D721Med (cell line): ENCODE measurements at regions not wholly inside any gene's neighbourhood (a gene's known extent, or its start where the extent isn't known, plus 50 kb on each side); places are given as distances from the start of the nearest gene placed in this dataset.
"Not testable (repeated sequence)": the region's sequence is repeated elsewhere in the genome, so short reads cannot be mapped to it uniquely, and the experiment has no call there.

Source experiments
- DNase-seq: peaks from one replicate; pipeline ENCODE4 v3.0.0; 2011; ENCODE audit warnings: low spot score; ENCODE audit not compliant: insufficient read length
- FAIRE-seq: peaks from 2 replicates; lab custom pipeline; 2011; peaks lifted over from hg19 to GRCh38; lab: Jason Lieb, UNC
- TF ChIP-seq, protein P1 (sequence below): IDR thresholded peaks from 2 replicates; pipeline ENCODE4 v1.5.1; 2012; ENCODE audit warnings: mild to moderate bottlenecking, control low read depth; ENCODE audit not compliant: insufficient read depth; ENCODE audit errors: missing control alignments

DNA sequence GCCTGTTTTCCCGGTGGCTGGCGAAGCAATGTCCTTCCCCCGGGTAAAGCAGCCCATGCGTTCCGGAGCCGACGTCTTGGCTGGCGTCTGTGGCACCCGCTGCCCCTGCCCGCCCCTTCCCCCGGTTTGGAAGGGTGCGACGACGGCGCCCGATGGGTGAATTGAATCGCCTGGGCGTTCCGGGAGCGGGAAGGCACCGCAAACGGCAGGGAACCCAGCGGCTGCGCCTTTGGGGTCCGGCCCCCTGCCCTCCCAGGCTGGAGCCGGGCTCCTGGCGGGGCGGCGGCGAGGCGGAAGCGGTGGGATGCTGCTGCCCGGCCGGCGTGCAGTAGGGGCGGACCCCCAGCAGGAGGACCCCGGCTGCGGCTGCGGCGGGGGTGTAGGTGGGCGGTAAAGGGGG lies 123.6 kb upstream of the RHOU start:
- FAIRE-seq, DNase-seq: not testable (repeated sequence)

DNA sequence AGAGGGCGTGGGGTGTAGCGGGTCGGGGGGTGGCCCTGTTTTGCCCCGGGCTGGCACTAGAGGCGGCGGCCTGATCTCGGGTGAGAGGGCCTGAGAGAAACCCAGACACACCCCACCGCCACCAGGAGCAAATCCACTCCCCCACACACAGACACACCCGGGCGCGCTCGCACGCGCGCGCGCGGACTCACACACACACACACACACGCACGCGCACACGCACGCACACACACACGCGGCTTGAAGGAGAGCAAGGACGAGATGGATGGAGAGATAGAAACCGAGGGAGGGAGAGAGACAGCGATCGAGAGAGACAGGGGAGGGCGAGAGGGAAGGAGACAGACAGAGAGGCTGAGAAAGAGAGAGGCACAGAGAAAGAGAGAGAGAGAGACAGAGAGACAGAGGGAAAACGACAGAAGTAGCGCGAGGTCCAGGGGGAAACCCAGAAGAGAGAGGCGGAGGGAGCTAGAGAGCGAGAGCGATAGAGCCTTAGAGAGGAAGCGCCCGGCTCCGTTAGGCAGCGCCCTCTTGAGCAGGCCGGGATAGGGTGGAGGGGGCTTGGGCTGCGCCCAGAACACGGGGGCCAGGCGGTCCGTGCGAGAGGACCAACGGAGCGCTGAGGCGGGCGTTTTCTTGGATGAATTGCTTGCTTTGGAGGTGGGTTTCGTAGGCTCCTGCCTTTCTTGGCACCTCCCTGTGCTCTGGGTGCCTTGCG lies 113.1 kb upstream of the RHOU start:
- not testable (repeated sequence) for DNase-seq, FAIRE-seq

DNA sequence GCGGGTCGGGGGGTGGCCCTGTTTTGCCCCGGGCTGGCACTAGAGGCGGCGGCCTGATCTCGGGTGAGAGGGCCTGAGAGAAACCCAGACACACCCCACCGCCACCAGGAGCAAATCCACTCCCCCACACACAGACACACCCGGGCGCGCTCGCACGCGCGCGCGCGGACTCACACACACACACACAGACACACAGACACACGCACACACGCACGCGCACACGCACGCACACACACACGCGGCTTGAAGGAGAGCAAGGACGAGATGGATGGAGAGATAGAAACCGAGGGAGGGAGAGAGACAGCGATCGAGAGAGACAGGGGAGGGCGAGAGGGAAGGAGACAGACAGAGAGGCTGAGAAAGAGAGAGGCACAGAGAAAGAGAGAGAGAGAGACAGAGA lies 108.8 kb upstream of the RHOU start:
- FAIRE-seq, result not testable (repeated sequence)

DNA sequence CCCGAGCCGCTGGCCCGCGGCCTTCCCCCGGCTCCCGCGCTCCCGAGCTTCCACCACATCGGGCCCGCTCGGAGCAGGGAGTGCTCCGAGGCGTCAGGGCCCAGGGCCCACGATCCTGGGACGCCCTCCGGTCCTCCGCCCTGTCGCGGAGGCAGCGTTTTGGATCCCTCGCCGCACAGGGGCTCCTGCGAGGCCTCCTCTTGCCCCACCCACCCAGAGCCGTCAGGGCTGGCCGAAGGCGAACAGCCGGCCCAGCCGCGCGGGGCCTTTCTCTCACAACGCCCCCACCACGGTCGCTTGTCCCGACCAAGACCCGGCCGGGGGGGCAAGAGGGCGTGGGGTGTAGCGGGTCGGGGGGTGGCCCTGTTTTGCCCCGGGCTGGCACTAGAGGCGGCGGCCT lies 102.4 kb upstream of the RHOU start:
- not testable (repeated sequence) for DNase-seq

More for the DNA sequence above, 108.8 kb upstream of the RHOU start:
- DNase-seq, result not testable (repeated sequence)

DNA sequence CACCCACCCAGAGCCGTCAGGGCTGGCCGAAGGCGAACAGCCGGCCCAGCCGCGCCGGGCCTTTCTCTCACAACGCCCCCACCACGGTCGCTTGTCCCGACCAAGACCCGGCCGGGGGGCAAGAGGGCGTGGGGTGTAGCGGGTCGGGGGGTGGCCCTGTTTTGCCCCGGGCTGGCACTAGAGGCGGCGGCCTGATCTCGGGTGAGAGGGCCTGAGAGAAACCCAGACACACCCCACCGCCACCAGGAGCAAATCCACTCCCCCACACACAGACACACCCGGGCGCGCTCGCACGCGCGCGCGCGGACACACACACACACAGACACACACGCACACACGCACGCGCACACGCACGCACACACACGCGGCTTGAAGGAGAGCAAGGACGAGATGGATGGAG lies 100.0 kb upstream of the RHOU start:
- not testable (repeated sequence) for FAIRE-seq

More for the DNA sequence above, 102.4 kb upstream of the RHOU start:
- FAIRE-seq, result not testable (repeated sequence)

GRCh38 chr1:228637529-228637928 lies 97.8 kb upstream of the RHOU start:
- not testable (repeated sequence) for DNase-seq, FAIRE-seq

More for the DNA sequence above, 100.0 kb upstream of the RHOU start:
- not testable (repeated sequence) for DNase-seq

- FAIRE-seq, result no peak
- no peak for DNase-seq
- TF ChIP-seq, protein P1, sequence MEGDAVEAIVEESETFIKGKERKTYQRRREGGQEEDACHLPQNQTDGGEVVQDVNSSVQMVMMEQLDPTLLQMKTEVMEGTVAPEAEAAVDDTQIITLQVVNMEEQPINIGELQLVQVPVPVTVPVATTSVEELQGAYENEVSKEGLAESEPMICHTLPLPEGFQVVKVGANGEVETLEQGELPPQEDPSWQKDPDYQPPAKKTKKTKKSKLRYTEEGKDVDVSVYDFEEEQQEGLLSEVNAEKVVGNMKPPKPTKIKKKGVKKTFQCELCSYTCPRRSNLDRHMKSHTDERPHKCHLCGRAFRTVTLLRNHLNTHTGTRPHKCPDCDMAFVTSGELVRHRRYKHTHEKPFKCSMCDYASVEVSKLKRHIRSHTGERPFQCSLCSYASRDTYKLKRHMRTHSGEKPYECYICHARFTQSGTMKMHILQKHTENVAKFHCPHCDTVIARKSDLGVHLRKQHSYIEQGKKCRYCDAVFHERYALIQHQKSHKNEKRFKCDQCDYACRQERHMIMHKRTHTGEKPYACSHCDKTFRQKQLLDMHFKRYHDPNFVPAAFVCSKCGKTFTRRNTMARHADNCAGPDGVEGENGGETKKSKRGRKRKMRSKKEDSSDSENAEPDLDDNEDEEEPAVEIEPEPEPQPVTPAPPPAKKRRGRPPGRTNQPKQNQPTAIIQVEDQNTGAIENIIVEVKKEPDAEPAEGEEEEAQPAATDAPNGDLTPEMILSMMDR, result no peak
These were observed 88.4 kb upstream of the RHOU start for GRCh38 chr1:228646717-228647522.

DNA sequence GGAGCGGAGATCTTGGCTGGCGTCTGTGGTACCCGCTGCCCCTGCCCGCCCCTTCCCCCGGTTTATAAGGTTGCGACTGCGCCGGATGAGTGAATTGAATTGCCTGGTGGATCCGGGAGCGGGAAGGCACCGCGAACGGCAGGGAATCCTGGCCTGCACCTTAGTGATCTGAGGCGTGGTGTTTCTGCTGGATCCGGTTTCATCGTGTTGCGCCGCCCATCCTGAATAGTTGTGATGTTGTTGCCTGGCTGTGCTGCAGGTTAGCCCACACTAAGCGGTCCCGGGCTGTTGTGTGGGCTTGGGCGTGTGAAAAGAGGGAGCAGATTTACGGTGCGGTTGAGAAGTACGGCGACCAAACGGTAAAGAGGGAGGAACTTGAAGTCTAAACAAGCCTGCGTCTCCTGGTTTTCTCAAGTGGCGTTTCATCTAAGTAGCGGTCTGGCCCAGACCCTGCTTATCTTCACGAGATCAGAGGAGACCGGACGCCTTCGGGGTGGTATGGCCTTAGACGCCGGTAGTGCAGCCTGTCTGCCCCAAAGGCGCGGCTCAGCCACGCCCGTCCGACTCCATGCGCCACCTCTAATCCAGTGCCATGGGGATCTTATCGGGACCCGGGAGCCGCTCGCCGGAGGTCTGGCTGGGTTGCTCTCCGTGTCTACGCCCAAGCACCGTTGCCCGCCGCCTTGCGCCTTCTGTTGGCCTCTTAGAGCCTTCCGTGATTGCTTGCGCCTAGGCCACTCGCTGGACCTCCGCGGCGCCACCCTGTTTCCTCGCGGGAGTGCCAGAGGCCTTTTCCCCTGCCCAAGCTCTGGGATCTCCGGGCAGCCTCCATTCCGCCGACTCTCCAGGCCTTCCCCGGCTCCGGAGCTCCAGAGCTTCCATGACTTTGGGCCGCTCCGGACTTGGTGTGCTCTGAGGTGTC lies 87.5 kb upstream of the RHOU start:
- DNase-seq (peak; percentile 24), FAIRE-seq (no peak)
- TF ChIP-seq, protein P1, result no peak

DNA sequence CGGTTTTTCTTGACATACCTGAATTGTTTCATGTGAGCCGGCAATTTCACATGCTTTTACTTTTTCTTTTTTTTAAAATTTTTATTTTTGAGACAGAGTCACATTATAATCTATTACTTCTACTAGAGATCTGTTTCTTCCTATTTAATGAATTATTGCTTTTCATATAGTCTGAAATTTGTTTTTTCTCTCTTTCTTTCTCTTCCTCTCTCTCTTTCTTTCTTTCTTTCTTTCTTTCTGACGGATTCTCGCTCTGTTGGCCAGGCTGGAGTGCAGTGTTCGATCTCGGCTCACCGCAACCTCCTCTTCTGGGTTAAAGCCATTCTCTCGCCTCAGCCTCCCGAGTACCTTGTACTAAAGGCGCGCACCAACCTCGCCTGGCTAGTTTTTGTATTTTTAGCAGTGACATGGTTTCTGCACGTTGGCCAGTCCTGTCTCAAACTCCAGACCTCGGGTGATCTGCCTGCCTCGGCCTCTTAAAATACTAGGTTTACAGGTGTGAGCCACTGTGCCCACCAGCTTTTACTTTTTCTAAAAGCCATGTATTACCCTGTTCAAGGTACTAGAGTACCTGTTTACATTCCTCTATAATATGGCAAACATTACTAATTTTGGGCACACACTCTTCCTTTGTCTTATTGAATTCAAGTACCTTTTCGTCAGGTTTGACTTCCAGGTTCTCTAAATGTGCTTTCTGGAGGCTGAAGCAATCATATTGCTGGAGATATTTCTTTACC lies 86.5 kb upstream of the RHOU start:
- DNase-seq, result no peak
- TF ChIP-seq, protein P1, result no peak
- FAIRE-seq, result no peak
